HEK293 (cell line): ENCODE measurements at regions not wholly inside any gene's neighbourhood (a gene's known extent, or its start where the extent isn't known, plus 50 kb on each side); places are given as distances from the start of the nearest gene placed in this dataset.

Source experiments
- CTCF ChIA-PET: fragments of 350-600 bp; formaldehyde crosslinking; extraction: SDS; loops from one replicate; lab custom pipeline; 2021; ENCODE audit warnings: antibody characterized with exemption; lab: Yijun Ruan, JAX
- POLR2A ChIA-PET: fragments of 300-600 bp; formaldehyde crosslinking; extraction: SDS; loops from one replicate; lab custom pipeline; 2020; ENCODE audit warnings: antibody characterized with exemption, inconsistent platforms; lab: Yijun Ruan, JAX
- H3K27ac ChIP-seq: fragments of 200-500 bp; sonication (Bioruptor generic); 2 replicates; pipeline ENCODE4 v1.5.1; 2014; ENCODE audit warnings: low read depth, low read length, control low read depth, inconsistent platforms; ENCODE audit errors: extremely low read depth
- H3K36me3 ChIP-seq, 2 experiments: fragments of 200-500 bp in 1 of 2; sonication (Bioruptor generic) in 1 of 2; 1 replicate in 1 of 2; 2 replicates in 1 of 2; pipeline ENCODE4 v1.5.1; 2014 to 2017; ENCODE audit warnings: inconsistent platforms in 2 of 2, low read length in 2 of 2; ENCODE audit not compliant: control insufficient read depth in 2 of 2, insufficient read depth in 1 of 2
- H3K4me1 ChIP-seq: fragments of 200-500 bp; sonication (Bioruptor generic); 2 replicates; pipeline ENCODE4 v1.5.1; 2014; ENCODE audit warnings: mild to moderate bottlenecking, low read length, inconsistent platforms; ENCODE audit not compliant: control insufficient read depth, insufficient read depth
- H3K4me3 ChIP-seq: 2 replicates; pipeline ENCODE4 v1.5.1; 2011; ENCODE audit warnings: low read depth, mild to moderate bottlenecking, control low read depth, low read length, moderate library complexity
- H3K9me3 ChIP-seq: fragments of 200-500 bp; sonication (Bioruptor generic); 2 replicates; pipeline ENCODE4 v1.5.1; 2014; ENCODE audit warnings: low read depth, low read length, inconsistent platforms; ENCODE audit not compliant: control insufficient read depth, insufficient read depth
- GLI4 ChIP-seq: fragments of 450-650 bp; formaldehyde crosslinking; IDR thresholded peaks from 2 replicates; pipeline ENCODE4 v1.5.1; 2016; ENCODE audit warnings: missing biosample characterization, missing genetic modification characterization
- MEIS1 ChIP-seq: sonication (generic); formaldehyde crosslinking; IDR thresholded peaks from 2 replicates; pipeline ENCODE4 v1.8.1; 2022; ENCODE audit warnings: missing genetic modification reagents, mild to moderate bottlenecking, borderline replicate concordance
- SP3 ChIP-seq: fragments of 450-650 bp; formaldehyde crosslinking; IDR thresholded peaks from 2 replicates; pipeline ENCODE4 v1.5.1; 2016; ENCODE audit warnings: missing biosample characterization, missing genetic modification characterization
- TCF7L2 ChIP-seq: IDR thresholded peaks from 2 replicates; pipeline ENCODE4 v1.6.1; 2011; ENCODE audit warnings: low read depth, mild to moderate bottlenecking, inconsistent platforms, low read length, moderate library complexity, borderline replicate concordance
- ZBTB20 ChIP-seq: fragments of 450-650 bp; formaldehyde crosslinking; IDR thresholded peaks from 2 replicates; pipeline ENCODE4 v1.5.1; 2016; ENCODE audit warnings: missing biosample characterization, missing genetic modification characterization
- ZNF202 ChIP-seq: fragments of 450-650 bp; formaldehyde crosslinking; IDR thresholded peaks from 2 replicates; pipeline ENCODE4 v1.5.1; 2016; ENCODE audit warnings: missing biosample characterization, missing genetic modification characterization, borderline replicate concordance
- ZNF266 ChIP-seq: fragments of 450-650 bp; formaldehyde crosslinking; IDR thresholded peaks from 2 replicates; pipeline ENCODE4 v1.5.1; 2016; ENCODE audit warnings: missing biosample characterization, missing genetic modification characterization, low read depth
- ZNF302 ChIP-seq: fragments of 450-650 bp; formaldehyde crosslinking; IDR thresholded peaks from 2 replicates; pipeline ENCODE4 v1.5.1; 2016; ENCODE audit warnings: missing biosample characterization, missing genetic modification characterization, low read depth
- ZNF335 ChIP-seq: fragments of 450-650 bp; formaldehyde crosslinking; conservative IDR thresholded peaks from 2 replicates; pipeline ENCODE4 v1.5.1; 2016; ENCODE audit warnings: missing biosample characterization, missing genetic modification characterization
- ZNF521 ChIP-seq: fragments of 450-650 bp; formaldehyde crosslinking; IDR thresholded peaks from 2 replicates; pipeline ENCODE4 v1.5.1; 2017; ENCODE audit warnings: missing biosample characterization, mild to moderate bottlenecking, missing genetic modification characterization
- ZNF621 ChIP-seq: fragments of 450-650 bp; formaldehyde crosslinking; IDR thresholded peaks from 2 replicates; pipeline ENCODE4 v1.5.1; 2017; ENCODE audit warnings: missing biosample characterization, missing genetic modification characterization
- ZNF626 ChIP-seq: fragments of 450-650 bp; sonication (Bioruptor Pico); formaldehyde crosslinking; IDR thresholded peaks from 2 replicates; pipeline ENCODE4 v1.5.1; 2018; ENCODE audit warnings: missing biosample characterization, missing genetic modification characterization, inconsistent platforms
- ZNF777 ChIP-seq: fragments of 450-650 bp; formaldehyde crosslinking; IDR thresholded peaks from 2 replicates; pipeline ENCODE4 v1.5.1; 2017; ENCODE audit warnings: missing biosample characterization, missing genetic modification characterization, borderline replicate concordance
- TF ChIP-seq, protein P1 (sequence below): fragments of 450-650 bp; formaldehyde crosslinking; IDR thresholded peaks from 2 replicates; pipeline ENCODE4 v1.5.1; 2016; ENCODE audit warnings: missing biosample characterization, missing genetic modification characterization
- TF ChIP-seq, protein P2 (sequence below): fragments of 450-650 bp; formaldehyde crosslinking; IDR thresholded peaks from 2 replicates; pipeline ENCODE4 v1.5.0; 2017; ENCODE audit warnings: missing biosample characterization, missing genetic modification characterization, borderline replicate concordance
- TF ChIP-seq, protein P3 (sequence below): fragments of 450-650 bp; formaldehyde crosslinking; IDR thresholded peaks from 2 replicates; pipeline ENCODE4 v1.5.1; 2016; ENCODE audit warnings: missing biosample characterization, missing genetic modification characterization, low read depth
- TF ChIP-seq, protein P4 (sequence below): fragments of 450-650 bp; formaldehyde crosslinking; IDR thresholded peaks from 2 replicates; pipeline ENCODE4 v1.5.1; 2016; ENCODE audit warnings: missing biosample characterization, missing genetic modification characterization
- TF ChIP-seq, protein P5 (sequence below): fragments of 450-650 bp; formaldehyde crosslinking; IDR thresholded peaks from 2 replicates; pipeline ENCODE4 v1.5.1; 2016; ENCODE audit warnings: missing biosample characterization, missing genetic modification characterization
- TF ChIP-seq, protein P6 (sequence below): fragments of 450-650 bp; IDR thresholded peaks from 2 replicates; pipeline ENCODE4 v1.5.1; 2018; ENCODE audit warnings: missing biosample characterization, missing genetic modification characterization
- TF ChIP-seq, protein P7 (sequence below): fragments of 450-650 bp; formaldehyde crosslinking; IDR thresholded peaks from 2 replicates; pipeline ENCODE4 v1.5.1; 2016; ENCODE audit warnings: missing biosample characterization, missing genetic modification characterization

DNA sequence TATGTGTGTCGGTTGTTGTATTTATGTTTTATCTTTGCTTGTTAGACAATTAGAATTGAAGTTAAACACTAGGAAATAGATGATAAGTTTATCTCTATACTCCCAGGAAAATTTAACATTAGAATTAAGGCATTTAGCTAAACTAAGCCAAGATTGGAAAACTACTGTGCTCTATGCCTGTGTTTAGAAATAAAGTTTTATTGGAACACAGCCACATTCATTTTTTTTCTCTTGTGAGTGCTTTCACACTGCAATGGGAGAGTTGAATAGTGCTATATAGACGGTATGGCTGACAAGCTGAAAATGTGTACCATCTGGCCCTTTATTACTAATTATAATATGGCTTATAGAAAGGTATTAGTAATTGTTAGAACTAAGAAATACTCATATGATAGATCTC lies 186.7 kb upstream of the NUDT6 start (continued):
- TF ChIP-seq, protein P1, sequence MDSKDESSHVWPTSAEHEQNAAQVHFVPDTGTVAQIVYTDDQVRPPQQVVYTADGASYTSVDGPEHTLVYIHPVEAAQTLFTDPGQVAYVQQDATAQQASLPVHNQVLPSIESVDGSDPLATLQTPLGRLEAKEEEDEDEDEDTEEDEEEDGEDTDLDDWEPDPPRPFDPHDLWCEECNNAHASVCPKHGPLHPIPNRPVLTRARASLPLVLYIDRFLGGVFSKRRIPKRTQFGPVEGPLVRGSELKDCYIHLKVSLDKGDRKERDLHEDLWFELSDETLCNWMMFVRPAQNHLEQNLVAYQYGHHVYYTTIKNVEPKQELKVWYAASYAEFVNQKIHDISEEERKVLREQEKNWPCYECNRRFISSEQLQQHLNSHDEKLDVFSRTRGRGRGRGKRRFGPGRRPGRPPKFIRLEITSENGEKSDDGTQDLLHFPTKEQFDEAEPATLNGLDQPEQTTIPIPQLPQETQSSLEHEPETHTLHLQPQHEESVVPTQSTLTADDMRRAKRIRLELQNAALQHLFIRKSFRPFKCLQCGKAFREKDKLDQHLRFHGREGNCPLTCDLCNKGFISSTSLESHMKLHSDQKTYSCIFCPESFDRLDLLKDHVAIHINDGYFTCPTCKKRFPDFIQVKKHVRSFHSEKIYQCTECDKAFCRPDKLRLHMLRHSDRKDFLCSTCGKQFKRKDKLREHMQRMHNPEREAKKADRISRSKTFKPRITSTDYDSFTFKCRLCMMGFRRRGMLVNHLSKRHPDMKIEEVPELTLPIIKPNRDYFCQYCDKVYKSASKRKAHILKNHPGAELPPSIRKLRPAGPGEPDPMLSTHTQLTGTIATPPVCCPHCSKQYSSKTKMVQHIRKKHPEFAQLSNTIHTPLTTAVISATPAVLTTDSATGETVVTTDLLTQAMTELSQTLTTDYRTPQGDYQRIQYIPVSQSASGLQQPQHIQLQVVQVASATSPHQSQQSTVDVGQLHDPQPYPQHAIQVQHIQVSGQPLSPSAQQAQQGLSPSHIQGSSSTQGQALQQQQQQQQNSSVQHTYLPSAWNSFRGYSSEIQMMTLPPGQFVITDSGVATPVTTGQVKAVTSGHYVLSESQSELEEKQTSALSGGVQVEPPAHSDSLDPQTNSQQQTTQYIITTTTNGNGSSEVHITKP (tag by site-specific recombination) = no peak
- TF ChIP-seq, protein P2, sequence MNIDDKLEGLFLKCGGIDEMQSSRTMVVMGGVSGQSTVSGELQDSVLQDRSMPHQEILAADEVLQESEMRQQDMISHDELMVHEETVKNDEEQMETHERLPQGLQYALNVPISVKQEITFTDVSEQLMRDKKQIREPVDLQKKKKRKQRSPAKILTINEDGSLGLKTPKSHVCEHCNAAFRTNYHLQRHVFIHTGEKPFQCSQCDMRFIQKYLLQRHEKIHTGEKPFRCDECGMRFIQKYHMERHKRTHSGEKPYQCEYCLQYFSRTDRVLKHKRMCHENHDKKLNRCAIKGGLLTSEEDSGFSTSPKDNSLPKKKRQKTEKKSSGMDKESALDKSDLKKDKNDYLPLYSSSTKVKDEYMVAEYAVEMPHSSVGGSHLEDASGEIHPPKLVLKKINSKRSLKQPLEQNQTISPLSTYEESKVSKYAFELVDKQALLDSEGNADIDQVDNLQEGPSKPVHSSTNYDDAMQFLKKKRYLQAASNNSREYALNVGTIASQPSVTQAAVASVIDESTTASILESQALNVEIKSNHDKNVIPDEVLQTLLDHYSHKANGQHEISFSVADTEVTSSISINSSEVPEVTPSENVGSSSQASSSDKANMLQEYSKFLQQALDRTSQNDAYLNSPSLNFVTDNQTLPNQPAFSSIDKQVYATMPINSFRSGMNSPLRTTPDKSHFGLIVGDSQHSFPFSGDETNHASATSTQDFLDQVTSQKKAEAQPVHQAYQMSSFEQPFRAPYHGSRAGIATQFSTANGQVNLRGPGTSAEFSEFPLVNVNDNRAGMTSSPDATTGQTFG (tag by site-specific recombination) = no peak
- TF ChIP-seq, all 188 proteins: peak for 0

DNA sequence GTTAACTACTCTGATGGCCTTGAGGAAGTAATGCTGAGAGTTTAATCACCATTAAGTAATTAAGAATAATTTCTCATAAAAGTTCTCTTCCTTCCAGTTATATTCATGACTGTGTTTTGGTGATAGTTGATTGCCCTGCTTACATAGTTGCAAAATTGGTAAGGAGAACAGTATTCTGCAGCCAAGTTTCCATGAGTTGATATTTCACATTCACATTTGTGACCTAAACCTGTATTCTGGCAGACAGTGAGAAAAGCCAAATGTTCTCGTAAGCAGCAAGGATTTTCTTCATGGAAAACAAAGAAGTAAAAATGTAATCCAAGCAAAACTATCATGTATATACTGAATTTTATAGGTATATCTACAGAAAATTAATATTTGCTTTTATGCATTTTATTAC lies 187.8 kb upstream of the NUDT6 start:
- no peaks in the 10 kb centered on the region for H3K9me3 ChIP-seq
- H3K4me1 ChIP-seq = no peaks in the 10 kb centered on the region
- TF ChIP-seq, protein P3, sequence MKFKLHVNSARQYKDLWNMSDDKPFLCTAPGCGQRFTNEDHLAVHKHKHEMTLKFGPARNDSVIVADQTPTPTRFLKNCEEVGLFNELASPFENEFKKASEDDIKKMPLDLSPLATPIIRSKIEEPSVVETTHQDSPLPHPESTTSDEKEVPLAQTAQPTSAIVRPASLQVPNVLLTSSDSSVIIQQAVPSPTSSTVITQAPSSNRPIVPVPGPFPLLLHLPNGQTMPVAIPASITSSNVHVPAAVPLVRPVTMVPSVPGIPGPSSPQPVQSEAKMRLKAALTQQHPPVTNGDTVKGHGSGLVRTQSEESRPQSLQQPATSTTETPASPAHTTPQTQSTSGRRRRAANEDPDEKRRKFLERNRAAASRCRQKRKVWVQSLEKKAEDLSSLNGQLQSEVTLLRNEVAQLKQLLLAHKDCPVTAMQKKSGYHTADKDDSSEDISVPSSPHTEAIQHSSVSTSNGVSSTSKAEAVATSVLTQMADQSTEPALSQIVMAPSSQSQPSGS (tag by site-specific recombination) = no peak
- TF ChIP-seq, protein P4, sequence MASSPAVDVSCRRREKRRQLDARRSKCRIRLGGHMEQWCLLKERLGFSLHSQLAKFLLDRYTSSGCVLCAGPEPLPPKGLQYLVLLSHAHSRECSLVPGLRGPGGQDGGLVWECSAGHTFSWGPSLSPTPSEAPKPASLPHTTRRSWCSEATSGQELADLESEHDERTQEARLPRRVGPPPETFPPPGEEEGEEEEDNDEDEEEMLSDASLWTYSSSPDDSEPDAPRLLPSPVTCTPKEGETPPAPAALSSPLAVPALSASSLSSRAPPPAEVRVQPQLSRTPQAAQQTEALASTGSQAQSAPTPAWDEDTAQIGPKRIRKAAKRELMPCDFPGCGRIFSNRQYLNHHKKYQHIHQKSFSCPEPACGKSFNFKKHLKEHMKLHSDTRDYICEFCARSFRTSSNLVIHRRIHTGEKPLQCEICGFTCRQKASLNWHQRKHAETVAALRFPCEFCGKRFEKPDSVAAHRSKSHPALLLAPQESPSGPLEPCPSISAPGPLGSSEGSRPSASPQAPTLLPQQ = no peak
- no peak for TF ChIP-seq GLI4 (tag by site-specific recombination)
- no peak for TF ChIP-seq ZNF521 (tag by site-specific recombination)
- TF ChIP-seq, protein P5, sequence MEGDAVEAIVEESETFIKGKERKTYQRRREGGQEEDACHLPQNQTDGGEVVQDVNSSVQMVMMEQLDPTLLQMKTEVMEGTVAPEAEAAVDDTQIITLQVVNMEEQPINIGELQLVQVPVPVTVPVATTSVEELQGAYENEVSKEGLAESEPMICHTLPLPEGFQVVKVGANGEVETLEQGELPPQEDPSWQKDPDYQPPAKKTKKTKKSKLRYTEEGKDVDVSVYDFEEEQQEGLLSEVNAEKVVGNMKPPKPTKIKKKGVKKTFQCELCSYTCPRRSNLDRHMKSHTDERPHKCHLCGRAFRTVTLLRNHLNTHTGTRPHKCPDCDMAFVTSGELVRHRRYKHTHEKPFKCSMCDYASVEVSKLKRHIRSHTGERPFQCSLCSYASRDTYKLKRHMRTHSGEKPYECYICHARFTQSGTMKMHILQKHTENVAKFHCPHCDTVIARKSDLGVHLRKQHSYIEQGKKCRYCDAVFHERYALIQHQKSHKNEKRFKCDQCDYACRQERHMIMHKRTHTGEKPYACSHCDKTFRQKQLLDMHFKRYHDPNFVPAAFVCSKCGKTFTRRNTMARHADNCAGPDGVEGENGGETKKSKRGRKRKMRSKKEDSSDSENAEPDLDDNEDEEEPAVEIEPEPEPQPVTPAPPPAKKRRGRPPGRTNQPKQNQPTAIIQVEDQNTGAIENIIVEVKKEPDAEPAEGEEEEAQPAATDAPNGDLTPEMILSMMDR = no peak
- no peak for TF ChIP-seq MEIS1 (CRISPR knock-in tag)
- TF ChIP-seq TCF7L2 = no peak
- TF ChIP-seq ZNF626 (tag by site-specific recombination) = no peak
- TF ChIP-seq ZNF621 (tag by site-specific recombination) = no peak
- no peak for TF ChIP-seq ZNF777
- TF ChIP-seq, protein P6, sequence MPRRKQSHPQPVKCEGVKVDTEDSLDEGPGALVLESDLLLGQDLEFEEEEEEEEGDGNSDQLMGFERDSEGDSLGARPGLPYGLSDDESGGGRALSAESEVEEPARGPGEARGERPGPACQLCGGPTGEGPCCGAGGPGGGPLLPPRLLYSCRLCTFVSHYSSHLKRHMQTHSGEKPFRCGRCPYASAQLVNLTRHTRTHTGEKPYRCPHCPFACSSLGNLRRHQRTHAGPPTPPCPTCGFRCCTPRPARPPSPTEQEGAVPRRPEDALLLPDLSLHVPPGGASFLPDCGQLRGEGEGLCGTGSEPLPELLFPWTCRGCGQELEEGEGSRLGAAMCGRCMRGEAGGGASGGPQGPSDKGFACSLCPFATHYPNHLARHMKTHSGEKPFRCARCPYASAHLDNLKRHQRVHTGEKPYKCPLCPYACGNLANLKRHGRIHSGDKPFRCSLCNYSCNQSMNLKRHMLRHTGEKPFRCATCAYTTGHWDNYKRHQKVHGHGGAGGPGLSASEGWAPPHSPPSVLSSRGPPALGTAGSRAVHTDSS (tag by site-specific recombination) = no peak
- no peak for TF ChIP-seq SP3 (tag by site-specific recombination)
- TF ChIP-seq, protein P7, sequence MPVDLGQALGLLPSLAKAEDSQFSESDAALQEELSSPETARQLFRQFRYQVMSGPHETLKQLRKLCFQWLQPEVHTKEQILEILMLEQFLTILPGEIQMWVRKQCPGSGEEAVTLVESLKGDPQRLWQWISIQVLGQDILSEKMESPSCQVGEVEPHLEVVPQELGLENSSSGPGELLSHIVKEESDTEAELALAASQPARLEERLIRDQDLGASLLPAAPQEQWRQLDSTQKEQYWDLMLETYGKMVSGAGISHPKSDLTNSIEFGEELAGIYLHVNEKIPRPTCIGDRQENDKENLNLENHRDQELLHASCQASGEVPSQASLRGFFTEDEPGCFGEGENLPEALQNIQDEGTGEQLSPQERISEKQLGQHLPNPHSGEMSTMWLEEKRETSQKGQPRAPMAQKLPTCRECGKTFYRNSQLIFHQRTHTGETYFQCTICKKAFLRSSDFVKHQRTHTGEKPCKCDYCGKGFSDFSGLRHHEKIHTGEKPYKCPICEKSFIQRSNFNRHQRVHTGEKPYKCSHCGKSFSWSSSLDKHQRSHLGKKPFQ (tag by site-specific recombination) = no peak
- no peak for TF ChIP-seq ZNF302 (tag by site-specific recombination)
- no peak for TF ChIP-seq ZNF335
- TF ChIP-seq ZNF266 (tag by site-specific recombination) = no peak
- no peak for TF ChIP-seq ZBTB20 (tag by site-specific recombination)
- no peak for TF ChIP-seq ZNF202 (tag by site-specific recombination)
- no peak overlapping the region for H3K4me3 ChIP-seq
- ChIA-PET POLR2A (no interaction called here), CTCF (no interaction called here)
- no peak overlapping the region for H3K27ac ChIP-seq
- peaks cover 0 to 5% of the 10 kb centered on the region in 2 experiments; a peak in 1 of 3 replicates for H3K36me3 ChIP-seq
